Esophagus muscularis mucosa (tissue), 4 donors: ENCODE measurements at regions not wholly inside any gene's neighbourhood (a gene's known extent, or its start where the extent isn't known, plus 50 kb on each side); places are given as distances from the start of the nearest gene placed in this dataset.

Source experiments
- DNase-seq: peaks from one replicate; pipeline ENCODE4 v3.0.0-alpha.2; 2017; ENCODE audit errors: extremely low spot score
- H3K27ac ChIP-seq, 4 donors: fragments of 200-600 bp; sonication (generic); replicated peaks in 1 of 4; 1 replicate in 3 of 4; 2 replicates in 1 of 4; pipeline ENCODE4 v1.5.1; 2016 to 2019; ENCODE audit warnings: mild to moderate bottlenecking in 1 of 4
- H3K27me3 ChIP-seq, 4 donors: fragments of 200-600 bp; sonication (generic); one replicate each; pipeline versions ENCODE4 v1.5.1 to v1.6.0; 2016 to 2019
- H3K36me3 ChIP-seq, 4 donors: fragments of 200-600 bp; sonication (generic); one replicate each; pipeline ENCODE4 v1.5.1; 2016 to 2019
- H3K4me1 ChIP-seq, 4 donors: fragments of 200-600 bp; sonication (generic); one replicate each; pipeline ENCODE4 v1.5.1; 2016 to 2019
- H3K4me3 ChIP-seq, 4 donors: fragments of 200-600 bp; sonication (generic); 1 replicate in 2 of 4; 2 replicates in 2 of 4; pipeline ENCODE4 v1.5.1; 2016 to 2019; ENCODE audit warnings: mild to moderate bottlenecking in 4 of 4, moderate library complexity in 1 of 4
- H3K9me3 ChIP-seq, 4 donors: fragments of 200-600 bp; sonication (generic); 1 replicate in 3 of 4; 2 replicates in 1 of 4; pipeline ENCODE4 v1.5.1; 2016 to 2019
- CTCF ChIP-seq, 3 experiments: fragments of 200-600 bp in 2 of 3; fragments of 450-650 bp in 1 of 3; sonication (generic) in 2 of 3; IDR thresholded peaks; one replicate each; pipeline ENCODE4 v1.5.1; 2017 to 2019; ENCODE audit warnings: antibody characterized with exemption in 3 of 3, mild to moderate bottlenecking in 2 of 3, moderate library complexity in 1 of 3
- EP300 ChIP-seq: sonication (generic); formaldehyde crosslinking; IDR thresholded peaks from one replicate; pipeline ENCODE4 v1.6.1; 2017; ENCODE audit warnings: antibody characterized with exemption
- POLR2A ChIP-seq: fragments of 450-650 bp; IDR thresholded peaks from one replicate; pipeline ENCODE4 v1.6.1; 2017; ENCODE audit warnings: antibody characterized with exemption, moderate library complexity, mild to moderate bottlenecking, low read depth
- POLR2AphosphoS5 ChIP-seq, 2 donors: sonication (generic); formaldehyde crosslinking; IDR thresholded peaks; one replicate each; pipeline ENCODE4 v1.6.1; 2017; ENCODE audit warnings: antibody characterized with exemption in 2 of 2
- WGBS: methylation state at CpG from one replicate; pipeline ENCODE4 v1.1.5; 2018; 5-methylcytosine and 5-hydroxymethylcytosine counted together
- intact Hi-C: fragments of 100-400 bp; cut with DNase I; formaldehyde crosslinking; loops from one replicate; pipeline ENCODE4 v1.15.1; 2023

- 94% methylated on average over 2 of the region's 2 CpGs for WGBS
- Histone ChIP-seq H3K36me3 (no peaks in the 10 kb centered on the region), H3K27me3 (no peaks in the 10 kb centered on the region), H3K4me3 (no peak overlapping the region), H3K4me1 (no peaks in the 10 kb centered on the region), H3K9me3 (no peaks in the 10 kb centered on the region), H3K27ac (no peak overlapping the region)
- TF ChIP-seq POLR2AphosphoS5 (IDR thresholded peaks at IDR 0.05) (no peak), CTCF (IDR thresholded peaks at IDR 0.05) (no peak), EP300 (no peak), POLR2A (no peak)
- intact Hi-C loops = no loop called here
- no peak for DNase-seq
These were observed 170.3 kb upstream of the SLC24A5 start for GRCh38 chr15:47950447-47950846.

- no peaks in the 10 kb centered on the region for H3K9me3 ChIP-seq
- no peaks in the 10 kb centered on the region for H3K4me1 ChIP-seq
- TF ChIP-seq POLR2AphosphoS5 (IDR thresholded peaks at IDR 0.05) (no peak), EP300 (no peak), POLR2A (no peak), CTCF (IDR thresholded peaks at IDR 0.05) (no peak)
- H3K27me3 ChIP-seq = no peaks in the 10 kb centered on the region
- H3K4me3 ChIP-seq = no peak overlapping the region
- intact Hi-C loops = no loop called here
- no peaks in the 10 kb centered on the region for H3K36me3 ChIP-seq
- no peak for DNase-seq
- 93% methylated on average over 2 of the region's 2 CpGs for WGBS
- no peak overlapping the region for H3K27ac ChIP-seq
These were observed 169.0 kb upstream of the SLC24A5 start for GRCh38 chr15:47951781-47952180.

- no peak for DNase-seq
- Histone ChIP-seq H3K4me3 (no peak overlapping the region), H3K27me3 (no peaks in the 10 kb centered on the region), H3K27ac (no peak overlapping the region), H3K9me3 (no peaks in the 10 kb centered on the region), H3K36me3 (no peaks in the 10 kb centered on the region), H3K4me1 (no peaks in the 10 kb centered on the region)
- TF ChIP-seq CTCF (IDR thresholded peaks at IDR 0.05) = no peak
- TF ChIP-seq POLR2AphosphoS5 (IDR thresholded peaks at IDR 0.05) = no peak
- TF ChIP-seq EP300 = no peak
- no peak for TF ChIP-seq POLR2A
- 60% methylated on average over 3 of the region's 3 CpGs for WGBS
- intact Hi-C loops = no loop called here
These were observed 166.6 kb upstream of the SLC24A5 start for GRCh38 chr15:47954196-47954595.

- 78% methylated on average over 4 of the region's 4 CpGs for WGBS
- H3K27me3 ChIP-seq = no peaks in the 10 kb centered on the region
- no peak for DNase-seq
- no peaks in the 10 kb centered on the region for H3K9me3 ChIP-seq
- intact Hi-C loops = no loop called here
- H3K36me3 ChIP-seq = no peaks in the 10 kb centered on the region
- no peaks in the 10 kb centered on the region for H3K4me1 ChIP-seq
- no peak overlapping the region for H3K27ac ChIP-seq
- H3K4me3 ChIP-seq = no peak overlapping the region
- TF ChIP-seq POLR2AphosphoS5 (IDR thresholded peaks at IDR 0.05) = no peak
- no peak for TF ChIP-seq CTCF (IDR thresholded peaks at IDR 0.05)
- no peak for TF ChIP-seq POLR2A
- no peak for TF ChIP-seq EP300
These were observed 165.8 kb upstream of the SLC24A5 start for GRCh38 chr15:47955021-47955420.

- H3K27me3 ChIP-seq = no peaks in the 10 kb centered on the region
- no peaks in the 10 kb centered on the region for H3K36me3 ChIP-seq
- DNase-seq = no peak
- no peak for TF ChIP-seq POLR2A
- no peak for TF ChIP-seq CTCF (IDR thresholded peaks at IDR 0.05)
- no peak for TF ChIP-seq POLR2AphosphoS5 (IDR thresholded peaks at IDR 0.05)
- no peak for TF ChIP-seq EP300
- intact Hi-C loops = no loop called here
- no peak overlapping the region for H3K4me3 ChIP-seq
- no peak overlapping the region for H3K27ac ChIP-seq
- WGBS = 84% methylated on average over 5 of the region's 5 CpGs
- H3K4me1 ChIP-seq = no peaks in the 10 kb centered on the region
- H3K9me3 ChIP-seq = no peaks in the 10 kb centered on the region
These were observed 161.0 kb upstream of the SLC24A5 start for GRCh38 chr15:47959617-47960413.
